Spleen (tissue), 7 donors: ENCODE measurements at regions not wholly inside any gene's neighbourhood (a gene's known extent, or its start where the extent isn't known, plus 50 kb on each side); places are given as distances from the start of the nearest gene placed in this dataset.

Experiments used
- POLR2A ChIP-seq, 3 donors: fragments of 450-650 bp; IDR thresholded peaks; one replicate each; pipeline ENCODE4 v1.5.1; 2017; ENCODE audit warnings: antibody characterized with exemption in 3 of 3, mild to moderate bottlenecking in 1 of 3
- POLR2AphosphoS5 ChIP-seq, 3 donors: sonication (generic); formaldehyde crosslinking; IDR thresholded peaks; one replicate each; pipeline ENCODE4 v1.5.1; 2017; ENCODE audit warnings: antibody characterized with exemption in 3 of 3
- TF ChIP-seq, protein P1 (sequence below), 11 experiments: fragments of 200-600 bp in 7 of 11; fragments of 450-650 bp in 4 of 11; sonication (generic) in 4 of 11; IDR thresholded peaks in 8 of 11; conservative IDR thresholded peaks in 3 of 11; 1 replicate in 7 of 11; 2 replicates in 4 of 11; pipeline versions ENCODE4 v1.4.0 to v1.8.0; 2016 to 2021; ENCODE audit warnings: antibody characterized with exemption in 11 of 11, inconsistent platforms in 4 of 11, mild to moderate bottlenecking in 1 of 11
- donor health status: DM: no; HTN: no; CAD: no; lungs with moderate emphysema.
- donor health status: DM: no; HTN: no; CAD: no.
- donor health status: DM: no; HTN: no; CAD: no.

- no peak for TF ChIP-seq POLR2AphosphoS5 (IDR thresholded peaks at IDR 0.05)
- TF ChIP-seq POLR2A (IDR thresholded peaks at IDR 0.05), result no peak
- TF ChIP-seq, protein P1, sequence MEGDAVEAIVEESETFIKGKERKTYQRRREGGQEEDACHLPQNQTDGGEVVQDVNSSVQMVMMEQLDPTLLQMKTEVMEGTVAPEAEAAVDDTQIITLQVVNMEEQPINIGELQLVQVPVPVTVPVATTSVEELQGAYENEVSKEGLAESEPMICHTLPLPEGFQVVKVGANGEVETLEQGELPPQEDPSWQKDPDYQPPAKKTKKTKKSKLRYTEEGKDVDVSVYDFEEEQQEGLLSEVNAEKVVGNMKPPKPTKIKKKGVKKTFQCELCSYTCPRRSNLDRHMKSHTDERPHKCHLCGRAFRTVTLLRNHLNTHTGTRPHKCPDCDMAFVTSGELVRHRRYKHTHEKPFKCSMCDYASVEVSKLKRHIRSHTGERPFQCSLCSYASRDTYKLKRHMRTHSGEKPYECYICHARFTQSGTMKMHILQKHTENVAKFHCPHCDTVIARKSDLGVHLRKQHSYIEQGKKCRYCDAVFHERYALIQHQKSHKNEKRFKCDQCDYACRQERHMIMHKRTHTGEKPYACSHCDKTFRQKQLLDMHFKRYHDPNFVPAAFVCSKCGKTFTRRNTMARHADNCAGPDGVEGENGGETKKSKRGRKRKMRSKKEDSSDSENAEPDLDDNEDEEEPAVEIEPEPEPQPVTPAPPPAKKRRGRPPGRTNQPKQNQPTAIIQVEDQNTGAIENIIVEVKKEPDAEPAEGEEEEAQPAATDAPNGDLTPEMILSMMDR (IDR thresholded peaks at IDR 0.05 in 8 of 11, conservative IDR thresholded peaks at IDR 0.05 in 3 of 11), result no peak
These were observed 363.1 kb downstream of the EFNB2 start for GRCh38 chr13:106172176-106172905.
